Neuronal stem cell (in vitro differentiated cells): ENCODE measurements at regions not wholly inside any gene's neighbourhood (a gene's known extent, or its start where the extent isn't known, plus 50 kb on each side); places are given as distances from the start of the nearest gene placed in this dataset.

Experiments
- DNase-seq: peaks from one replicate; pipeline ENCODE4 v3.0.0-alpha.2; 2013; ENCODE audit warnings: low spot score
- H2AFZ ChIP-seq: one replicate; pipeline ENCODE4 v1.6.1; 2013; ENCODE audit warnings: mild to moderate bottlenecking, low read length, inconsistent platforms
- H2AK5ac ChIP-seq: 2 replicates; pipeline ENCODE4 v1.6.1; 2013; ENCODE audit warnings: low read depth, mild to moderate bottlenecking, inconsistent platforms, low read length, moderate library complexity, mixed read lengths
- H2BK120ac ChIP-seq: 2 replicates; pipeline ENCODE4 v1.6.1; 2013; ENCODE audit warnings: low read depth, mild to moderate bottlenecking, inconsistent platforms, low read length, moderate library complexity, mixed read lengths
- H2BK12ac ChIP-seq: one replicate; pipeline ENCODE4 v1.6.1; 2013; ENCODE audit warnings: low read length, inconsistent platforms
- H2BK15ac ChIP-seq: 2 replicates; pipeline ENCODE4 v1.6.1; 2013; ENCODE audit warnings: mild to moderate bottlenecking, low read length, inconsistent platforms, mixed read lengths
- H2BK5ac ChIP-seq: one replicate; pipeline ENCODE4 v1.6.1; 2013; ENCODE audit warnings: inconsistent platforms, mild to moderate bottlenecking, low read length, moderate library complexity
- H3K14ac ChIP-seq: one replicate; pipeline ENCODE4 v1.6.1; 2013; ENCODE audit warnings: low read length, inconsistent platforms
- H3K18ac ChIP-seq: 2 replicates; pipeline ENCODE4 v1.6.1; 2013; ENCODE audit warnings: low read length, inconsistent platforms
- H3K23ac ChIP-seq: 2 replicates; pipeline ENCODE4 v1.6.1; 2013; ENCODE audit warnings: low read depth, mild to moderate bottlenecking, mixed read lengths, low read length, inconsistent platforms; ENCODE audit not compliant: poor library complexity
- H3K27ac ChIP-seq: replicated peaks from 3 replicates; pipeline ENCODE4 v1.5.1; 2013; ENCODE audit warnings: low read length, inconsistent platforms
- H3K27me3 ChIP-seq, 3 experiments: 2 replicates each; pipeline ENCODE4 v1.6.1; 2013; ENCODE audit warnings: low read length in 3 of 3, mild to moderate bottlenecking in 2 of 3, inconsistent platforms in 1 of 3, low read depth in 1 of 3, mixed read lengths in 1 of 3, moderate library complexity in 1 of 3; ENCODE audit not compliant: control insufficient read depth in 3 of 3, insufficient read depth in 3 of 3
- H3K36me3 ChIP-seq, 2 donors: replicated peaks in 1 of 2; 2 replicates each; pipeline ENCODE4 v1.6.1; 2013; ENCODE audit warnings: low read length in 2 of 2; ENCODE audit not compliant: control insufficient read depth in 2 of 2, insufficient read depth in 2 of 2
- H3K4ac ChIP-seq: 2 replicates; pipeline ENCODE4 v1.6.1; 2013; ENCODE audit warnings: inconsistent platforms, mild to moderate bottlenecking, low read length, moderate library complexity
- H3K4me1 ChIP-seq, 2 donors: 1 replicate in 1 of 2; 2 replicates in 1 of 2; pipeline ENCODE4 v1.6.1; 2013; ENCODE audit warnings: low read length in 2 of 2, low read depth in 1 of 2; ENCODE audit not compliant: control insufficient read depth in 2 of 2, insufficient read depth in 1 of 2
- H3K4me2 ChIP-seq: one replicate; pipeline ENCODE4 v1.6.1; 2013; ENCODE audit warnings: mild to moderate bottlenecking, low read length, inconsistent platforms; ENCODE audit not compliant: insufficient read depth, poor library complexity, severe bottlenecking
- H3K4me3 ChIP-seq, 2 donors: 2 replicates each; pipeline ENCODE4 v1.5.1; 2013; ENCODE audit warnings: low read length in 2 of 2, mild to moderate bottlenecking in 2 of 2, inconsistent platforms in 1 of 2, moderate library complexity in 1 of 2
- H3K79me1 ChIP-seq: one replicate; pipeline ENCODE4 v1.6.1; 2013; ENCODE audit warnings: low read depth, mild to moderate bottlenecking, inconsistent platforms, low read length, moderate library complexity
- H3K9ac ChIP-seq: one replicate; pipeline ENCODE4 v1.6.1; 2013; ENCODE audit warnings: mild to moderate bottlenecking, low read depth, low read length, inconsistent platforms; ENCODE audit not compliant: poor library complexity
- H3K9me3 ChIP-seq, 2 donors: replicated peaks in 1 of 2; 2 replicates each; pipeline versions ENCODE3 to v1.6.1; 2013; ENCODE audit warnings: low read length in 2 of 2, mild to moderate bottlenecking in 2 of 2, inconsistent platforms in 1 of 2, low read depth in 1 of 2, mixed read lengths in 1 of 2, moderate library complexity in 1 of 2; ENCODE audit not compliant: control insufficient read depth in 2 of 2, insufficient read depth in 1 of 2
- H4K8ac ChIP-seq: one replicate; pipeline ENCODE4 v1.6.1; 2013; ENCODE audit warnings: low read depth, mild to moderate bottlenecking, inconsistent platforms, low read length, moderate library complexity
- H4K91ac ChIP-seq: one replicate; pipeline ENCODE4 v1.6.1; 2013; ENCODE audit warnings: low read length, low read depth, mild to moderate bottlenecking, inconsistent platforms; ENCODE audit not compliant: poor library complexity
- WGBS, 2 donors: extraction: QIAGEN DNeasy Blood & Tissue Kit; methylation state at CpG; one replicate each; pipeline ENCODE4 v1.1.7; 2013; ENCODE audit warnings: missing lambda C conversion rate in 2 of 2, mixed read lengths in 1 of 2; ENCODE audit not compliant: insufficient read length in 2 of 2, insufficient replicate concordance in 1 of 2; ENCODE audit errors: extremely low coverage in 2 of 2; 5-methylcytosine and 5-hydroxymethylcytosine counted together

- Histone ChIP-seq H2BK12ac (no peak overlapping the region), H3K27me3 (no peaks in the 10 kb centered on the region), H3K4me2 (no peak overlapping the region), H3K23ac (no peak overlapping the region), H3K18ac (no peak overlapping the region), H3K79me1 (no peaks in the 10 kb centered on the region), H3K4ac (no peak overlapping the region), H3K9me3 (no peaks in the 10 kb centered on the region), H2AK5ac (no peak overlapping the region), H3K9ac (no peak overlapping the region), H3K14ac (no peak overlapping the region), H4K8ac (no peak overlapping the region), H2BK5ac (no peak overlapping the region), H3K36me3 (no peaks in the 10 kb centered on the region), H2BK15ac (no peak overlapping the region), H4K91ac (no peak overlapping the region), H2AFZ (no peak overlapping the region), H3K4me1 (peaks cover 9 to 11% of the 10 kb centered on the region in 2 donors), H3K27ac (no peak overlapping the region), H2BK120ac (no peak overlapping the region), H3K4me3 (no peak overlapping the region)
- DNase-seq = no peak
- no CpG with 5 or more reads among the region's 12 CpGs for WGBS, 2 donors
Measured at GRCh38 chr5:74206579-74207550, 433.7 kb downstream of the ENC1 start.

GRCh38 chr5:74205767-74206578 lies 434.6 kb downstream of the ENC1 start:
- Histone ChIP-seq H3K4me1 (peaks cover 12 to 17% of the 10 kb centered on the region in 2 donors), H2BK12ac (no peak overlapping the region), H3K23ac (no peak overlapping the region), H3K79me1 (no peaks in the 10 kb centered on the region), H2AK5ac (no peak overlapping the region), H3K4ac (no peak overlapping the region), H2BK120ac (no peak overlapping the region), H4K8ac (no peak overlapping the region), H3K18ac (no peak overlapping the region), H3K4me2 (no peak overlapping the region), H3K27ac (no peak overlapping the region), H3K27me3 (no peaks in the 10 kb centered on the region), H4K91ac (no peak overlapping the region), H3K14ac (no peak overlapping the region), H2BK15ac (no peak overlapping the region), H2AFZ (no peak overlapping the region), H3K36me3 (no peaks in the 10 kb centered on the region), H3K4me3 (no peak overlapping the region), H2BK5ac (no peak overlapping the region), H3K9me3 (no peaks in the 10 kb centered on the region), H3K9ac (no peak overlapping the region)
- DNase-seq = no peak
- no CpG with 5 or more reads among the region's 6 CpGs for WGBS, 2 donors

GRCh38 chr5:74201334-74202081 lies 439.0 kb downstream of the ENC1 start:
- H3K14ac ChIP-seq = no peak overlapping the region
- no peak overlapping the region for H2BK5ac ChIP-seq
- no peak overlapping the region for H2AK5ac ChIP-seq
- H2BK120ac ChIP-seq = no peak overlapping the region
- no peak overlapping the region for H2AFZ ChIP-seq
- no peak overlapping the region for H2BK15ac ChIP-seq
- no peak overlapping the region for H3K4me2 ChIP-seq
- no peak overlapping the region for H4K91ac ChIP-seq
- DNase-seq = no peak
- no peak overlapping the region for H3K27ac ChIP-seq
- no peak overlapping the region for H3K9ac ChIP-seq
- H3K4me1 ChIP-seq = peaks cover 12 to 13% of the 10 kb centered on the region in 2 donors
- no peak overlapping the region for H3K18ac ChIP-seq
- H2BK12ac ChIP-seq = no peak overlapping the region
- H3K27me3 ChIP-seq = no peaks in the 10 kb centered on the region
- H3K36me3 ChIP-seq = no peaks in the 10 kb centered on the region
- H3K79me1 ChIP-seq = no peaks in the 10 kb centered on the region
- no CpG with 5 or more reads among the region's 8 CpGs for WGBS, 2 donors
- no peak overlapping the region for H3K4ac ChIP-seq
- no peak overlapping the region for H3K23ac ChIP-seq
- no peak overlapping the region for H4K8ac ChIP-seq
- no peak overlapping the region for H3K4me3 ChIP-seq
- H3K9me3 ChIP-seq = no peaks in the 10 kb centered on the region
